GM19467 (cell line): ENCODE measurements at regions not wholly inside any gene's neighbourhood (a gene's known extent, or its start where the extent isn't known, plus 50 kb on each side); places are given as distances from the start of the nearest gene placed in this dataset.
"Not testable (repeated sequence)": the region's sequence is repeated elsewhere in the genome, so short reads cannot be mapped to it uniquely, and the experiment has no call there.

ENCODE experiments used
- ATAC-seq: cut with Tn5 transposase; IDR thresholded peaks from one replicate; pipeline ENCODE4 v1.9.1; 2021; ENCODE audit warnings: mild to moderate bottlenecking, moderate library complexity; ENCODE audit not compliant: unreplicated experiment

- ATAC-seq: no peak
Measured at GRCh38 chr20:17822039-17822438, 122.3 kb downstream of the BANF2 start.

- ATAC-seq: not testable (repeated sequence)
Measured at GRCh38 chr20:17821606-17822005, 121.8 kb downstream of the BANF2 start.

GRCh38 chr20:17819395-17820093 lies 119.8 kb downstream of the BANF2 start:
- no peak for ATAC-seq

DNA sequence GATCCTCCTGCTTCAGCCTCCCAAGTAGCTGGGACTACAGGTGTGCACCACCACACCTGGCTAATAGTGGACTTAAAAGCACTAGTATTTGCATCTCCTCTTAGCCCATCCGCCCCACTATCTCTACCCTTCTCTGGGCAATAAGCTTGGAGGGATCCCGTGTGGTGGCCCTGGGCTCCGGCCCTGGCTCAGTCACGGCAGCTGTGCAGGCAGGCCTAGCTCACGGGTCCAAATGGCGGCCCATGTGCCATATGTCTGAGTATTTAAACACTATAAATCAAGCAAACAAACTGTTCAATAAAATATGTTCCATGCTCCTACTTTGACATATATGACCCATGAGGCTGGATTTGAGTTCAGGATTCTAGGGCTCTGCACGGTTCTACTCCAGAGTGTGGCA lies 118.4 kb downstream of the BANF2 start:
- no peak for ATAC-seq

GRCh38 chr20:17816804-17817587 lies 117.2 kb downstream of the BANF2 start:
- no peak for ATAC-seq

DNA sequence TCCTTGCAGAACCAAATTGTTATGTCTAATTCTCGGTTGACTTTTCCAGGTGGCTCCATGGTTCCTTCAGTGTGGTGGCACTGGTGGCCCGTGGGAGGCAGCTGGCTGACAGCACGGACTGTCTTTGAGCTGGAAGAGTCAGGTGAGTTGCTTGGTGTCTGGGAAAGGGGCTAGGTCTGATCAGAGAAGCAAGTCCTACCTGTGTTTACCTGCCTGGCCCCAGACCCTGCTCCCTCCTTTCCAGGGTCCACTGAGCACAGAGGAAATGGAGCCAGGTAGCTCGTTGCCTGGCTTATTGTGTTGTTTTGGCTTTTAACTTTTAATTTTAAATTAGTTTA lies 111.8 kb downstream of the BANF2 start:
- no peak for ATAC-seq

- no peak for ATAC-seq
Measured at GRCh38 chr20:17810847-17811627, 111.3 kb downstream of the BANF2 start.

DNA sequence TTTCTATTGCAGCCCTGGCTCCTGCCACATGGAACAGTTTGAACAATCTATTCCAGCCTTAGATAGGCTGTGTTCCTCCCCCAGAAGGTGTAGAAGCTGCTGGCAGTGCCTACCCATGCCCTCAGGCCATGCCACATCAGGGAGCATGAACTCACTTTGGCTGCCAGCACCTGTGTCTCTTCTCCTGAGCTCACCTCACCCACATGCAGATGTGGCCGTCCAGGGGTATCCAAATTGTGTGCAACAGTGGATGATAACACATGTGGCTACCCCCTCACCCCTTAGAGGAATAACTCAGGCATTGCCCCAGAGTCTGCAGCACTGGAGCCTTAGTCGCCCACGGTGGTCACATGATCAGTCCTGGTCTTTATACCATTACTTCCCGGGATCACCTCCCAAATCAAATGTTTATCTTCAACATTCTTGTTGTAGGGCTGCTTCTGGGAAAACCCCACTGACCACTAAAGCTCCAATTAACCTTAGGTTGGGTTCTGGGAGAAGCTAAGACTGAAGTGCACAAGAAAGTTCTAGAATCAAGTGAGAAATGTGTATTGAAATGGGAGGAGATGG lies 110.4 kb downstream of the BANF2 start:
- no peak for ATAC-seq

- no peak for ATAC-seq
Measured at GRCh38 chr20:17809362-17810061, 109.7 kb downstream of the BANF2 start.

GRCh38 chr20:17808782-17809181 lies 109.0 kb downstream of the BANF2 start:
- ATAC-seq: no peak

GRCh38 chr20:17808357-17808756 lies 108.6 kb downstream of the BANF2 start:
- no peak for ATAC-seq

DNA sequence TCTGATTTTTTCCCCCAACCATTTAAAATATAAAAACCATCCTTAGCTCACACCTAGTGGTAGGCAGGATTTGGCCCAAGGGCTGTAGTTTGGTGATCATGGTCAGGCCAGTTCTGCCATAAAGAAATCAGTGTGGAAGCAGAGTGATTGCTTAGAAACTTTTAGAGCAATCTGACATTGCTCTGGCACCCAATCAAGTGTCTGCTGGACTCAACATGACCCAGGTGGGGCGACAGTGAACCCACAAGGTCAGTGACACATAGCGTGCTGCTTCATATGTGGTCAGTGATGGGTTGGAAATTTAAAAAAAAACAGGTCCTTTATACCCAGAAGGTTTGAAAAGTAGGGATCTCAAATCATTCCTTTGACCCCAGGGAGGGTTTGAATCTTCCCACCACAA lies 107.9 kb downstream of the BANF2 start:
- ATAC-seq: no peak

- ATAC-seq: no peak
Measured at GRCh38 chr20:17806739-17807441, 107.1 kb downstream of the BANF2 start.

DNA sequence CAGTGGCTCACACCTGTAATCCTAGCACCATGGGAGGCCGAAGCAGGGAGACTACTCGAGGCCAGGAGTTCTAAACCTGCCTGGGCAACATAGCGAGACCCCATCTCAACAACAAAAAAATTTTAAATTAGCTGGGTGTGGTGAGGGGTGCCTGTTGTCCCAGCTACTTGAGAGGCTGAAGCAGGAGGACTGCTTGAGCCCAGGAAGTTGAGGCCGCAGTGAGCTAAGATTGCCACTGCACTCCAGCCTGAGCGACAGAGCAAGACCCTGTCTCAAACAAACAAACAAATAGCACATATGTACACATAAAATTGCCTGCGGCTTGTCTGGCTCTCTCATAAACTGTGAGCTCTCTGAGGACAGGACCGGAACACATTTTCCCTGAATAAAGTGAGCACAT lies 106.3 kb downstream of the BANF2 start:
- no peak for ATAC-seq

DNA sequence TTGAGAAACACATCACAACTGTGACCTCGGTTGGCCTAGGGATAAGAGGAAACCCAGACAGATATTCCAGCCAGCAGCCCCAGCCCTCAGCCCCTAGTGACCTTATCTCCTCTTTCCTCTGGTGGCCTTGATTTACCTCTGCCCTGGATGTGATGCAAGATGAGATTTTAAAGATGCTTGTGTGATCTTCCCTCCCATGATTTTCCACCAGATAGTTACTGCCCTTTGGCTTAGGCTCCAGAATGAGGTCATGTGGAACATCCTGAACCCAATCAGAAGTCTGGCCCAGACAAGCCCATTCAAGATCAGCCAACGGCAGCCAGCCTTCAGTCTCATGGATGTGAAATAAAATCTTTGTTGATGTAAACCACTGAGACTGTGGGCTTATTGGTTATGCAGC lies 104.0 kb downstream of the BANF2 start:
- ATAC-seq: no peak

DNA sequence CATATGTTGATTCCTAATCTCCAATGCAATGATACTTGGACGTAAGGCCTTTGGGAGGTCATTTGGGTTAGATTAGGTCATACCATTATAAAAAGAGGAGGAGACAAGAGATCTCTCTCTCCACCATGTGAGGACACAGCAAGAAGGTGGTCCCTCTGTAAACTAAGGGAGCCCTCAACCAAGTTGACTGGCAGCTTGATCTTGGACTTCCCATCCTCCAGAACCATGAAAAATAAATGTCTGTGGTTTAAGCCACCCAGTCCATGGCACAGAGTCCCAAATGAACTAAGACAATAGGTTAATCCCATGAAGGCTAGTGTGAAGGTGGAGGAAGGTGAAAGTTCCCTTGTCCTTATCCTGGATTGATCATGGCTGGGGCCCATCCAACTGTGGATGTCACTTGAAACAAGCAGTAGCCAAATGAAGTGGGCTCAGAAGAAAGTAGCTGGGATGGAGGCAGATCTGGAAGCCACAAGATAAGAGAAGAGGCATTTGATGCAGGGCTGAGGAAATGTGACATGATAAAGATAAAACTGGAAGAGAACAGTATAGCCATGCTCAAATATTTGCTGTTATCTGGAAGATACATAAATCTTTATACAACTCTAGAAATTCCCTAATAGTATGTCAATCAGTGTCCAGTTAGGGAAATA lies 99.9 kb downstream of the BANF2 start:
- no peak for ATAC-seq

DNA sequence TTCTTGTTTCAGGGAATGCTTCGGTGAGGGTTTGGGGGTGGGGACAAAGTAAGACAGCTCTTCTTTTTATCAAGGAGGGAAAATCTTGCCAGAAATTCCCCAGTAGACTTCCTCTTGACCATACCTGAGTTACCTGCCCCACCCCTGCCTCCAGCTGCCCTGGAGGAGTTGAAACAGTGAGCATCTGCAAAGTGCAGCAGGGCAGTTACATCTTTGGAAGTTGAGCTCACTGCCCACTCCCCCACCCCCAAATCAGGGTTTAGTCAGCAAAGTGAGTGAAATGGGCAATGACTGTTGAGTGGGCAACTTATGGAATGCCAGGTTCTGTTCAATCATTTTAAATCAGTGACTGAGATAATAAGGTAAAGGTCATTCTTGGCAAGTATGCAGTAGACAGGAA lies 98.8 kb downstream of the BANF2 start:
- ATAC-seq: no peak

DNA sequence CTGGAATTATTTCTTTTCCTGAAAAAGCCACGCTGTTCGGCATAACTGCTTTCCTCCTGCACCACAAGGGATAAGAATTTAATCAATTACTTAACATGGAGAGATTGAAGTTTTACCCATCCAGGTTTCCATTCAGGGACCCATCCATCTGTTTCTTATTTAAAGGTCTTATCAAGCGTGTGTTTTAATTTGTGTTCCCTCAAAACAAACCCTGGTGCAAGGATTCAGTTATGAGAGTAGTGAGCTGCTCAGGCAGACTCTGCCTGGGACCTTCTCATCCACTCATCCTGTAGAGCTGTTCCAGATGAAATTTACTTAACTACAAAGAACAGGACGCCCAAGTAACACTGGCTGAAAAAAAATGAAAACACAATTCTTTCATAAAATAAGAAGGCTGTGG lies 97.8 kb downstream of the BANF2 start:
- ATAC-seq: no peak

- ATAC-seq: no peak
Measured at GRCh38 chr20:17797161-17797560, 97.4 kb downstream of the BANF2 start.

GRCh38 chr20:17796091-17796563 lies 96.4 kb downstream of the BANF2 start:
- ATAC-seq: no peak
